GM18499 (cell line): ENCODE measurements at regions not wholly inside any gene's neighbourhood (a gene's known extent, or its start where the extent isn't known, plus 50 kb on each side); places are given as distances from the start of the nearest gene placed in this dataset.

Source experiments
- ATAC-seq: cut with Tn5 transposase; IDR thresholded peaks from one replicate; pipeline ENCODE4 v1.9.1; 2021; ENCODE audit warnings: moderate number of reproducible peaks; ENCODE audit not compliant: insufficient read depth, unreplicated experiment

- ATAC-seq: no peak
Observed at GRCh38 chr12:130016986-130017385, 113.2 kb upstream of the TMEM132D start.

GRCh38 chr12:130017591-130018449 lies 114.0 kb upstream of the TMEM132D start:
- ATAC-seq: no peak

GRCh38 chr12:130018614-130019013 lies 114.8 kb upstream of the TMEM132D start:
- ATAC-seq: no peak

- ATAC-seq: no peak
Observed at GRCh38 chr12:130026608-130027176, 122.9 kb upstream of the TMEM132D start.

- no peak for ATAC-seq
Observed at GRCh38 chr12:130027798-130028197, 124.0 kb upstream of the TMEM132D start.

- ATAC-seq: no peak
Observed at GRCh38 chr12:130029151-130029550, 125.3 kb upstream of the TMEM132D start.

GRCh38 chr12:130031041-130031440 lies 127.2 kb upstream of the TMEM132D start:
- no peak for ATAC-seq

- peak; percentile 72 for ATAC-seq
Observed at GRCh38 chr12:130031571-130032189, 127.9 kb upstream of the TMEM132D start.

GRCh38 chr12:130041983-130042812 lies 120.1 kb upstream of the FZD10 start:
- ATAC-seq: no peak

GRCh38 chr12:130043685-130044406 lies 118.4 kb upstream of the FZD10 start:
- ATAC-seq: no peak

GRCh38 chr12:130044991-130045621 lies 117.2 kb upstream of the FZD10 start:
- no peak for ATAC-seq

- ATAC-seq: no peak
Observed at GRCh38 chr12:130049666-130050065, 112.6 kb upstream of the FZD10 start.

GRCh38 chr12:130051900-130052299 lies 110.4 kb upstream of the FZD10 start:
- no peak for ATAC-seq

GRCh38 chr12:130053651-130054069 lies 108.6 kb upstream of the FZD10 start:
- no peak for ATAC-seq

- ATAC-seq: no peak
Observed at GRCh38 chr12:130054803-130055202, 107.5 kb upstream of the FZD10 start.

GRCh38 chr12:130058926-130059472 lies 103.3 kb upstream of the FZD10 start:
- no peak for ATAC-seq

- no peak for ATAC-seq
Observed at GRCh38 chr12:130063866-130064265, 98.4 kb upstream of the FZD10 start.

- ATAC-seq: no peak
Observed at GRCh38 chr12:130064999-130065398, 97.3 kb upstream of the FZD10 start.

- no peak for ATAC-seq
Observed at GRCh38 chr12:130066742-130067141, 95.5 kb upstream of the FZD10 start.
